DND-41 (cell line): ENCODE measurements at regions not wholly inside any gene's neighbourhood (a gene's known extent, or its start where the extent isn't known, plus 50 kb on each side); places are given as distances from the start of the nearest gene placed in this dataset.

ENCODE experiments used
- EZH2 ChIP-seq: IDR thresholded peaks from 3 replicates; pipeline ENCODE4 v1.6.1; 2012; ENCODE audit warnings: borderline replicate concordance, low read depth, mild to moderate bottlenecking, moderate library complexity, low read length, inconsistent platforms; ENCODE audit not compliant: severe bottlenecking
- TF ChIP-seq, protein P1 (sequence below): IDR thresholded peaks from 2 replicates; pipeline ENCODE4 v1.5.1; 2012; ENCODE audit warnings: borderline replicate concordance, low read length, moderate library complexity, mild to moderate bottlenecking; ENCODE audit not compliant: poor library complexity, severe bottlenecking; ENCODE audit errors: extremely low read depth

DNA sequence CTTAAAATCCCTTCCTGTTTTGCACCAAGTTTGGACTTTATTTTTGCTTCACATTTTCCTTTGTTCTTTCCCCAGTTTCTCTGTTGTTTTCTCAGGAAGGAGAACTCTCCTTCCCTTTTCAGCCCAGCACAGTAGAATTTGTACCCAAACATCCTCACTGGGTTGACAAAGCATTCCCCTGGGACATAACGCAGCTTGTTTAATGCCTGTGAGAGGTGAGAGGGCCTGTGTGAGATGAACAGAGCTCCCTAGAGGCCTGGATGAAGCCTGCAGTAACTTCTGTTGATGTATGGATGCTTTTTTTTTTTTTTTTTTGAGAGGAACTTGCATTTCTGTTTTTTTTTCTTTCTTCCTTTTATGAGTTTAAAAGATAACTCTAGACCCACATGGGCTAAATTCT lies 104.9 kb upstream of the SLC22A23 start:
- TF ChIP-seq EZH2, result no peak
- TF ChIP-seq, protein P1, sequence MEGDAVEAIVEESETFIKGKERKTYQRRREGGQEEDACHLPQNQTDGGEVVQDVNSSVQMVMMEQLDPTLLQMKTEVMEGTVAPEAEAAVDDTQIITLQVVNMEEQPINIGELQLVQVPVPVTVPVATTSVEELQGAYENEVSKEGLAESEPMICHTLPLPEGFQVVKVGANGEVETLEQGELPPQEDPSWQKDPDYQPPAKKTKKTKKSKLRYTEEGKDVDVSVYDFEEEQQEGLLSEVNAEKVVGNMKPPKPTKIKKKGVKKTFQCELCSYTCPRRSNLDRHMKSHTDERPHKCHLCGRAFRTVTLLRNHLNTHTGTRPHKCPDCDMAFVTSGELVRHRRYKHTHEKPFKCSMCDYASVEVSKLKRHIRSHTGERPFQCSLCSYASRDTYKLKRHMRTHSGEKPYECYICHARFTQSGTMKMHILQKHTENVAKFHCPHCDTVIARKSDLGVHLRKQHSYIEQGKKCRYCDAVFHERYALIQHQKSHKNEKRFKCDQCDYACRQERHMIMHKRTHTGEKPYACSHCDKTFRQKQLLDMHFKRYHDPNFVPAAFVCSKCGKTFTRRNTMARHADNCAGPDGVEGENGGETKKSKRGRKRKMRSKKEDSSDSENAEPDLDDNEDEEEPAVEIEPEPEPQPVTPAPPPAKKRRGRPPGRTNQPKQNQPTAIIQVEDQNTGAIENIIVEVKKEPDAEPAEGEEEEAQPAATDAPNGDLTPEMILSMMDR, result no peak
